ENCODE measurements at regions not wholly inside any gene's neighbourhood (a gene's known extent, or its start where the extent isn't known, plus 50 kb on each side); places are given as distances from the start of the nearest gene placed in this dataset.
"Not testable (repeated sequence)": the region's sequence is repeated elsewhere in the genome, so short reads cannot be mapped to it uniquely, and the experiment has no call there.

DNA sequence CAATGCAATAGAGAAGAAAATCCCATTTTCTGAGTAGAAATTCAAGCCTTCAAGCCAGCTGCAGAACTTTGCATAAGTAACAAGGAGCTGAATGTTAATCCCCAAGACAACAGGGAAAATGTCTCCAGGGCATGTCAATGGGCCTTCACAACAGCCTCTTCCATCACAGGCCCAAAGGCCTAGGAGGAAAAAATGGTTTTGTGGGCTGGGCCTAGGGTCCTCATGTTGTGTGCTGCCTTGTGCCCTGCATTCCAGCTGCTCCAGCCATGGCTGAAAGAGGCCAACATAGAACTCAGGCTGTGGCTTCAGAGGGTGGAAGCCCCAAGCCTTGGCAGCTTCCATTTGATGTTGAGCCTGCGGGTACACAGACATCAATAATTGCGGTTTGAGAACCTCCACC is 1208.8 kb downstream of the PLA2G4A start:
- not testable (repeated sequence) for TF ChIP-seq CTCF (IDR thresholded peaks at IDR 0.05 in 8 of 11, conservative IDR thresholded peaks at IDR 0.05 in 3 of 11); POLR2AphosphoS5 (IDR thresholded peaks at IDR 0.05); POLR2A (IDR thresholded peaks at IDR 0.05)
